C4-2B (cell line): ENCODE measurements at regions not wholly inside any gene's neighbourhood (a gene's known extent, or its start where the extent isn't known, plus 50 kb on each side); places are given as distances from the start of the nearest gene placed in this dataset.

Source experiments
- ZFX ChIP-seq: fragments of 450-650 bp; IDR thresholded peaks from 2 replicates; pipeline ENCODE4 v1.6.1; 2017
- TF ChIP-seq, protein P1 (sequence below): fragments of 450-650 bp; conservative IDR thresholded peaks from 2 replicates; pipeline ENCODE4 v1.5.1; 2017; ENCODE audit warnings: mild to moderate bottlenecking

DNA sequence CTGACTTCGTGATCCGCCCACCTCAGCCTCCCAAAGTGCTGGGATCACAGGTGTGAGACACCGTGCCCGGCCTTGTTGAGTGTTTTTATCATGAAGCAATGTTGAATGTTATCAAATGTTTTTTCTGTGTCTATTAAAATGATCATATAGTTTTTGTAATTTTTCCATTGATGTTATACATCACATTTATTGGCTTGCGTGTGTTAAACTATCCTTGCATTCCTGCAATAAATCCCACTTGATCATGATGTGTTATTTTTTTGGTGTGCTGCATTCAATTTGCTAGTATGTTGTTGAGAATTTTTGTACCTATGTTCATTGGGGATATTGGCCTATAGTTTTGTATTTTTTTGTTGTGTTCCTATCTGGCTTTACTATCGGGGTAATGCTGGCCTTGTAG lies 113.1 kb upstream of the PARD3B start:
- TF ChIP-seq, protein P1, sequence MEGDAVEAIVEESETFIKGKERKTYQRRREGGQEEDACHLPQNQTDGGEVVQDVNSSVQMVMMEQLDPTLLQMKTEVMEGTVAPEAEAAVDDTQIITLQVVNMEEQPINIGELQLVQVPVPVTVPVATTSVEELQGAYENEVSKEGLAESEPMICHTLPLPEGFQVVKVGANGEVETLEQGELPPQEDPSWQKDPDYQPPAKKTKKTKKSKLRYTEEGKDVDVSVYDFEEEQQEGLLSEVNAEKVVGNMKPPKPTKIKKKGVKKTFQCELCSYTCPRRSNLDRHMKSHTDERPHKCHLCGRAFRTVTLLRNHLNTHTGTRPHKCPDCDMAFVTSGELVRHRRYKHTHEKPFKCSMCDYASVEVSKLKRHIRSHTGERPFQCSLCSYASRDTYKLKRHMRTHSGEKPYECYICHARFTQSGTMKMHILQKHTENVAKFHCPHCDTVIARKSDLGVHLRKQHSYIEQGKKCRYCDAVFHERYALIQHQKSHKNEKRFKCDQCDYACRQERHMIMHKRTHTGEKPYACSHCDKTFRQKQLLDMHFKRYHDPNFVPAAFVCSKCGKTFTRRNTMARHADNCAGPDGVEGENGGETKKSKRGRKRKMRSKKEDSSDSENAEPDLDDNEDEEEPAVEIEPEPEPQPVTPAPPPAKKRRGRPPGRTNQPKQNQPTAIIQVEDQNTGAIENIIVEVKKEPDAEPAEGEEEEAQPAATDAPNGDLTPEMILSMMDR, result no peak
- no peak for TF ChIP-seq ZFX
